ENCODE measurements at regions not wholly inside any gene's neighbourhood (a gene's known extent, or its start where the extent isn't known, plus 50 kb on each side); places are given as distances from the start of the nearest gene placed in this dataset.

- Mint-ChIP-seq H3K36me3 (no peaks in the 10 kb centered on the region), H3K4me1 (no peaks in the 10 kb centered on the region), H3K4me3 (no peak overlapping the region), H3K27ac (no peak overlapping the region), H3K27me3 (no peaks in the 10 kb centered on the region), H3K9me3 (no peaks in the 10 kb centered on the region)
Measured at GRCh38 chr9:89802781-89803355, 198.1 kb downstream of the GADD45G start.

- no peaks in the 10 kb centered on the region for H3K9me3 Mint-ChIP-seq
- no peaks in the 10 kb centered on the region for H3K36me3 Mint-ChIP-seq
Measured at GRCh38 chr9:89803403-89803802, 198.6 kb downstream of the GADD45G start.

GRCh38 chr9:89804766-89805531 lies 200.1 kb downstream of the GADD45G start:
- Mint-ChIP-seq H3K4me3 (no peak overlapping the region), H3K9me3 (no peaks in the 10 kb centered on the region), H3K27ac (no peak overlapping the region), H3K4me1 (no peaks in the 10 kb centered on the region), H3K27me3 (no peaks in the 10 kb centered on the region), H3K36me3 (no peaks in the 10 kb centered on the region)

More at GRCh38 chr9:89803403-89803802, 198.6 kb downstream of the GADD45G start:
- no peaks in the 10 kb centered on the region for H3K27me3 Mint-ChIP-seq
- no peak overlapping the region for H3K4me3 Mint-ChIP-seq
- no peaks in the 10 kb centered on the region for H3K4me1 Mint-ChIP-seq
- no peak overlapping the region for H3K27ac Mint-ChIP-seq

- Mint-ChIP-seq H3K36me3 (no peaks in the 10 kb centered on the region), H3K4me1 (no peaks in the 10 kb centered on the region), H3K27me3 (no peaks in the 10 kb centered on the region), H3K4me3 (no peak overlapping the region), H3K9me3 (no peaks in the 10 kb centered on the region), H3K27ac (no peak overlapping the region)
Measured at GRCh38 chr9:89805571-89806292, 200.9 kb downstream of the GADD45G start.

- Mint-ChIP-seq H3K9me3 (no peaks in the 10 kb centered on the region), H3K4me1 (no peaks in the 10 kb centered on the region), H3K36me3 (no peaks in the 10 kb centered on the region), H3K4me3 (no peak overlapping the region), H3K27me3 (no peaks in the 10 kb centered on the region), H3K27ac (no peak overlapping the region)
Measured at GRCh38 chr9:89806371-89807100, 201.7 kb downstream of the GADD45G start.

GRCh38 chr9:89807101-89807395 lies 202.2 kb downstream of the GADD45G start:
- H3K9me3 Mint-ChIP-seq: no peaks in the 10 kb centered on the region
- H3K4me3 Mint-ChIP-seq: no peak overlapping the region
- no peak overlapping the region for H3K27ac Mint-ChIP-seq
- H3K27me3 Mint-ChIP-seq: no peaks in the 10 kb centered on the region
- no peaks in the 10 kb centered on the region for H3K4me1 Mint-ChIP-seq
- H3K36me3 Mint-ChIP-seq: no peaks in the 10 kb centered on the region

GRCh38 chr9:89807682-89808075 lies 202.9 kb downstream of the GADD45G start:
- H3K36me3 Mint-ChIP-seq: no peaks in the 10 kb centered on the region
- no peak overlapping the region for H3K27ac Mint-ChIP-seq
- H3K4me3 Mint-ChIP-seq: no peak overlapping the region
- no peaks in the 10 kb centered on the region for H3K9me3 Mint-ChIP-seq
- H3K4me1 Mint-ChIP-seq: no peaks in the 10 kb centered on the region
- no peaks in the 10 kb centered on the region for H3K27me3 Mint-ChIP-seq

- H3K27me3 Mint-ChIP-seq: no peaks in the 10 kb centered on the region
- H3K4me1 Mint-ChIP-seq: no peaks in the 10 kb centered on the region
- no peak overlapping the region for H3K27ac Mint-ChIP-seq
- H3K4me3 Mint-ChIP-seq: no peak overlapping the region
- H3K9me3 Mint-ChIP-seq: no peaks in the 10 kb centered on the region
- no peaks in the 10 kb centered on the region for H3K36me3 Mint-ChIP-seq
Measured at GRCh38 chr9:89808076-89808755, 203.4 kb downstream of the GADD45G start.

GRCh38 chr9:89808756-89809181 lies 204.0 kb downstream of the GADD45G start:
- H3K36me3 Mint-ChIP-seq: no peaks in the 10 kb centered on the region
- no peak overlapping the region for H3K27ac Mint-ChIP-seq
- H3K27me3 Mint-ChIP-seq: no peaks in the 10 kb centered on the region
- no peak overlapping the region for H3K4me3 Mint-ChIP-seq
- peaks cover 4% of the 10 kb centered on the region for H3K4me1 Mint-ChIP-seq
- no peaks in the 10 kb centered on the region for H3K9me3 Mint-ChIP-seq

- Mint-ChIP-seq H3K27ac (no peak overlapping the region), H3K4me3 (no peak overlapping the region), H3K36me3 (no peaks in the 10 kb centered on the region), H3K27me3 (no peaks in the 10 kb centered on the region), H3K4me1 (peaks cover 16% of the 10 kb centered on the region), H3K9me3 (no peaks in the 10 kb centered on the region)
Measured at GRCh38 chr9:89810431-89810830, 205.6 kb downstream of the GADD45G start.

GRCh38 chr9:89811356-89811755 lies 206.5 kb downstream of the GADD45G start:
- no peaks in the 10 kb centered on the region for H3K27me3 Mint-ChIP-seq
- no peak overlapping the region for H3K27ac Mint-ChIP-seq
- no peaks in the 10 kb centered on the region for H3K36me3 Mint-ChIP-seq
- H3K4me1 Mint-ChIP-seq: peaks cover 16% of the 10 kb centered on the region
- no peak overlapping the region for H3K4me3 Mint-ChIP-seq
- no peaks in the 10 kb centered on the region for H3K9me3 Mint-ChIP-seq

- H3K36me3 Mint-ChIP-seq: no peaks in the 10 kb centered on the region
- no peak overlapping the region for H3K27ac Mint-ChIP-seq
- no peaks in the 10 kb centered on the region for H3K27me3 Mint-ChIP-seq
- peaks cover 16% of the 10 kb centered on the region for H3K4me1 Mint-ChIP-seq
- H3K4me3 Mint-ChIP-seq: no peak overlapping the region
- no peaks in the 10 kb centered on the region for H3K9me3 Mint-ChIP-seq
Measured at GRCh38 chr9:89811886-89812450, 207.2 kb downstream of the GADD45G start.

- Mint-ChIP-seq H3K4me1 (peaks cover 16% of the 10 kb centered on the region), H3K4me3 (no peak overlapping the region), H3K9me3 (no peaks in the 10 kb centered on the region), H3K27me3 (no peaks in the 10 kb centered on the region), H3K27ac (no peak overlapping the region), H3K36me3 (no peaks in the 10 kb centered on the region)
Measured at GRCh38 chr9:89812556-89813181, 207.9 kb downstream of the GADD45G start.

GRCh38 chr9:89813482-89813881 lies 208.7 kb downstream of the GADD45G start:
- H3K27ac Mint-ChIP-seq: no peak overlapping the region

More at GRCh38 chr9:89813482-89813881, 208.7 kb downstream of the GADD45G start:
- H3K36me3 Mint-ChIP-seq: no peaks in the 10 kb centered on the region
- peaks cover 16% of the 10 kb centered on the region for H3K4me1 Mint-ChIP-seq
- H3K27me3 Mint-ChIP-seq: no peaks in the 10 kb centered on the region
- H3K9me3 Mint-ChIP-seq: no peaks in the 10 kb centered on the region
- H3K4me3 Mint-ChIP-seq: no peak overlapping the region

All from activated naive CD4-positive, alpha-beta T cell treated with anti-CD3 and anti-CD28 coated beads, Interleukin-2, amount 50 U/mL, for 24 hours (primary cell).